ENCODE measurements at regions not wholly inside any gene's neighbourhood (a gene's known extent, or its start where the extent isn't known, plus 50 kb on each side); places are given as distances from the start of the nearest gene placed in this dataset.
"Not testable (repeated sequence)": the region's sequence is repeated elsewhere in the genome, so short reads cannot be mapped to it uniquely, and the experiment has no call there.

GRCh38 chr6:1181939-1182605 lies 129.8 kb upstream of the FOXQ1 start:
- Histone ChIP-seq H2AFZ (ENCODE audit: low read depth, low read length) (no peak overlapping the region), H3K4me3 (ENCODE audit: low read length) (no peak overlapping the region), H3K36me3 (ENCODE audit: insufficient read depth, low read length) (no peaks in the 10 kb centered on the region), H3K9me3 (ENCODE audit: low read length) (no peaks in the 10 kb centered on the region), H3K4me1 (ENCODE audit: insufficient read depth, low read length) (no peaks in the 10 kb centered on the region), H3K27me3 (ENCODE audit: insufficient read depth, low read length) (no peaks in the 10 kb centered on the region)

GRCh38 chr6:1179571-1180459 lies 132.1 kb upstream of the FOXQ1 start:
- Histone ChIP-seq H3K36me3 (ENCODE audit: insufficient read depth, low read length) (no peaks in the 10 kb centered on the region), H3K9me3 (ENCODE audit: low read length) (no peaks in the 10 kb centered on the region), H3K27me3 (ENCODE audit: insufficient read depth, low read length) (no peaks in the 10 kb centered on the region), H2AFZ (ENCODE audit: low read depth, low read length) (no peak overlapping the region), H3K4me1 (ENCODE audit: insufficient read depth, low read length) (no peaks in the 10 kb centered on the region), H3K4me3 (ENCODE audit: low read length) (no peak overlapping the region)

- Histone ChIP-seq H2AFZ (ENCODE audit: low read depth, low read length) (no peak overlapping the region), H3K27me3 (ENCODE audit: insufficient read depth, low read length) (no peaks in the 10 kb centered on the region), H3K4me3 (ENCODE audit: low read length) (no peak overlapping the region), H3K36me3 (ENCODE audit: insufficient read depth, low read length) (no peaks in the 10 kb centered on the region), H3K9me3 (ENCODE audit: low read length) (no peaks in the 10 kb centered on the region), H3K4me1 (ENCODE audit: insufficient read depth, low read length) (no peaks in the 10 kb centered on the region)
These were observed 133.3 kb upstream of the FOXQ1 start for GRCh38 chr6:1178590-1178989.

- H3K4me1 ChIP-seq (ENCODE audit: insufficient read depth, low read length), result no peaks in the 10 kb centered on the region
- no peaks in the 10 kb centered on the region for H3K27me3 ChIP-seq (ENCODE audit: insufficient read depth, low read length)
- no peak overlapping the region for H3K4me3 ChIP-seq (ENCODE audit: low read length)
- H2AFZ ChIP-seq (ENCODE audit: low read depth, low read length), result no peak overlapping the region
- no peaks in the 10 kb centered on the region for H3K9me3 ChIP-seq (ENCODE audit: low read length)
- no peaks in the 10 kb centered on the region for H3K36me3 ChIP-seq (ENCODE audit: insufficient read depth, low read length)
These were observed 135.3 kb upstream of the FOXQ1 start for GRCh38 chr6:1176567-1176966.

GRCh38 chr6:1175877-1176276 lies 136.0 kb upstream of the FOXQ1 start:
- no peaks in the 10 kb centered on the region for H3K9me3 ChIP-seq (ENCODE audit: low read length)
- no peaks in the 10 kb centered on the region for H3K36me3 ChIP-seq (ENCODE audit: insufficient read depth, low read length)
- no peak overlapping the region for H3K4me3 ChIP-seq (ENCODE audit: low read length)
- H3K4me1 ChIP-seq (ENCODE audit: insufficient read depth, low read length), result no peaks in the 10 kb centered on the region
- H3K27me3 ChIP-seq (ENCODE audit: insufficient read depth, low read length), result no peaks in the 10 kb centered on the region
- H2AFZ ChIP-seq (ENCODE audit: low read depth, low read length), result no peak overlapping the region

GRCh38 chr6:1170794-1171193 lies 141.1 kb upstream of the FOXQ1 start:
- no peak overlapping the region for H3K4me3 ChIP-seq (ENCODE audit: low read length)
- no peaks in the 10 kb centered on the region for H3K4me1 ChIP-seq (ENCODE audit: insufficient read depth, low read length)
- H3K9me3 ChIP-seq (ENCODE audit: low read length), result no peaks in the 10 kb centered on the region
- H3K36me3 ChIP-seq (ENCODE audit: insufficient read depth, low read length), result no peaks in the 10 kb centered on the region
- no peak overlapping the region for H2AFZ ChIP-seq (ENCODE audit: low read depth, low read length)
- no peaks in the 10 kb centered on the region for H3K27me3 ChIP-seq (ENCODE audit: insufficient read depth, low read length)

- Histone ChIP-seq H3K9me3 (ENCODE audit: low read length) (no peaks in the 10 kb centered on the region), H3K4me1 (ENCODE audit: insufficient read depth, low read length) (no peaks in the 10 kb centered on the region), H3K27me3 (ENCODE audit: insufficient read depth, low read length) (no peaks in the 10 kb centered on the region), H2AFZ (ENCODE audit: low read depth, low read length) (no peak overlapping the region), H3K4me3 (ENCODE audit: low read length) (no peak overlapping the region), H3K36me3 (ENCODE audit: insufficient read depth, low read length) (no peaks in the 10 kb centered on the region)
These were observed 147.3 kb upstream of the FOXQ1 start for GRCh38 chr6:1164600-1164999.

- Histone ChIP-seq H3K4me1 (ENCODE audit: insufficient read depth, low read length) (no peaks in the 10 kb centered on the region), H2AFZ (ENCODE audit: low read depth, low read length) (no peak overlapping the region), H3K36me3 (ENCODE audit: insufficient read depth, low read length) (no peaks in the 10 kb centered on the region), H3K27me3 (ENCODE audit: insufficient read depth, low read length) (no peaks in the 10 kb centered on the region), H3K4me3 (ENCODE audit: low read length) (no peak overlapping the region), H3K9me3 (ENCODE audit: low read length) (no peaks in the 10 kb centered on the region)
These were observed 148.4 kb upstream of the FOXQ1 start for GRCh38 chr6:1163501-1163900.

- no peaks in the 10 kb centered on the region for H3K27me3 ChIP-seq (ENCODE audit: insufficient read depth, low read length)
- H3K4me3 ChIP-seq (ENCODE audit: low read length), result no peak overlapping the region
- H3K9me3 ChIP-seq (ENCODE audit: low read length), result no peaks in the 10 kb centered on the region
- H2AFZ ChIP-seq (ENCODE audit: low read depth, low read length), result no peak overlapping the region
- H3K4me1 ChIP-seq (ENCODE audit: insufficient read depth, low read length), result no peaks in the 10 kb centered on the region
- no peaks in the 10 kb centered on the region for H3K36me3 ChIP-seq (ENCODE audit: insufficient read depth, low read length)
These were observed 149.3 kb upstream of the FOXQ1 start for GRCh38 chr6:1162367-1163275.

- not testable (repeated sequence) for H3K4me3 ChIP-seq (ENCODE audit: low read length); H3K9me3 ChIP-seq (ENCODE audit: low read length); H2AFZ ChIP-seq (ENCODE audit: low read depth, low read length); H3K4me1 ChIP-seq (ENCODE audit: insufficient read depth, low read length); H3K36me3 ChIP-seq (ENCODE audit: insufficient read depth, low read length); H3K27me3 ChIP-seq (ENCODE audit: insufficient read depth, low read length)
These were observed 155.5 kb upstream of the FOXQ1 start for GRCh38 chr6:1156411-1156810.

GRCh38 chr6:1153696-1154245 lies 158.1 kb upstream of the FOXQ1 start:
- Histone ChIP-seq H2AFZ (ENCODE audit: low read depth, low read length) (no peak overlapping the region), H3K9me3 (ENCODE audit: low read length) (peaks cover 2% of the 10 kb centered on the region), H3K4me1 (ENCODE audit: insufficient read depth, low read length) (no peaks in the 10 kb centered on the region), H3K4me3 (ENCODE audit: low read length) (no peak overlapping the region), H3K36me3 (ENCODE audit: insufficient read depth, low read length) (no peaks in the 10 kb centered on the region), H3K27me3 (ENCODE audit: insufficient read depth, low read length) (no peaks in the 10 kb centered on the region)

- H3K4me3 ChIP-seq (ENCODE audit: low read length), result no peak overlapping the region
- H3K27me3 ChIP-seq (ENCODE audit: insufficient read depth, low read length), result no peaks in the 10 kb centered on the region
- no peaks in the 10 kb centered on the region for H3K36me3 ChIP-seq (ENCODE audit: insufficient read depth, low read length)
These were observed 165.4 kb upstream of the FOXQ1 start for GRCh38 chr6:1146500-1146899.

More at GRCh38 chr6:1146500-1146899, 165.4 kb upstream of the FOXQ1 start:
- no peak overlapping the region for H2AFZ ChIP-seq (ENCODE audit: low read depth, low read length)
- H3K9me3 ChIP-seq (ENCODE audit: low read length), result no peaks in the 10 kb centered on the region
- peaks cover 3% of the 10 kb centered on the region for H3K4me1 ChIP-seq (ENCODE audit: insufficient read depth, low read length)

All from neuron (in vitro differentiated cells).